ENCODE measurements at regions not wholly inside any gene's neighbourhood (a gene's known extent, or its start where the extent isn't known, plus 50 kb on each side); places are given as distances from the start of the nearest gene placed in this dataset.

DNA sequence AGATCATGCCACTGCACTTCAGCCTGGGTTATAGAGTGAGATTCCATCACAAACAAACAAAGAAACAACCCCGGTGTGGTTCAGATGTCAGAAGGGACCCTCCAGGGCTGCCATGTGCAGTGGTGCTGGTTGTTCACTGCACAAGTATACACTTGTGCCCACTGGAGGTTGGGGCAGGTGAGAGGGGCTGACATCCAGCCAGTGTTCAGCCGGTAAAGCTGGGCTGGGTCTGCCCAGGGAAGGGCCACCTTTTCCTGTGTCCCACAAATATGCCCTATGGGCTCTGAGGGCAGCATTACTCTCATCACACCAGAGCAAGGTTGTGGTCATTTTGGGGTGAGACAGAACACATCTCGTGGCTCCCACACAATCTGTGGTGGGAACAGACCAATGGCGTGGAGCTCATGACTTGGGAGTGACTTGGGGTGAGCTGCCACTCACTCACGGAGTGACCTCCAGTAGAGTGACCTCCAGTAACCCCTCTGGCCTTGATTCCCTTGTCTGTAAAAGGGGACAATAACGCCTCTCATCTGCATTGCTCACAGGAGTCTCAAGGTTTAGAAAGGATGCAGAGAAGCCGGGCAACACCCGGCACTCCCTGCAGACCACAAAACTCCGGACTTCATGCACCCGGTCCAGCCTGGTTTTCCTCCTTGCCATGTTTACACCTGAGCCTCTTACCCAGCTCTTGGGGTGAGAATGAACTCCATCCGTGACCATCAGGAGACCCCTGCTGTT lies 69.0 kb upstream of the VRK1 start:
- no peak for DNase-seq (ENCODE audit: low read depth)

DNA sequence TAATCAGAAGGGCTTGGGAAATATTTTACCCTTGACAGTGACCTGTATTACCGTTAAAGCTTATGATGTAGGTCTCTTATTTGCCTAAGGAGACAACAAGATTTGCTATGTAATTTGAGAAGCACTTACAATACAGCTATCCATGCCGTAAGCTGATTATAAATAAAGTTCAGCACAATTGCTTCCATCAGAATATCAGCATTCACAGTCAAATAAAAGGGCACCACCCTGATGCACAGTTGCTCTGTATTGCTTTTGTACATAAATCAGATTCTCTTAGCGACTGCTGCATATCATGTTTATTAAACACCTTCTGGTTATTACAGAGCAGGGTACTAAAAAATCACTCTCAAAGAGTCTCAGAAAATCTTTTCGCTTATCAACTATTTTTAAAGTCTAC lies 67.3 kb upstream of the VRK1 start:
- DNase-seq (ENCODE audit: low read depth), result no peak

DNA sequence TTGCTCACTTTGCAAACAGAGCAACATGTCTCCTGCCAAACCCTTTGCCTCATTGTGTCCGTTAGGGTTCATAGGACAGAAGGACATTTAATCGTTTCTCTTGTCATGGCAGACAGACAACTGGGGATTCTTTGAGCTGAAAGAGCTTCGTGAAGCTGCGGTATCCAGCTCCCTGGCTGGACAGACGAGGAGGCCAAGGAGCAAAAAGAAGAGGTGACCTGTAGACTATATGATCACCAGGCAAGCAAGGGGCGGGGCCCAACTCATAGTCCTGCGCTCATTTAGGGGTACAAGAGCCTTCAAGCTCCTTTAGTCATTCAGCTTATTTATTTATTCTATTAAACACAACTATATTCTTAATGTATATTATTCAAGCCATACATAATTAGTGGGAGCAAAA lies 66.8 kb upstream of the VRK1 start:
- DNase-seq (ENCODE audit: low read depth), result no peak

DNA sequence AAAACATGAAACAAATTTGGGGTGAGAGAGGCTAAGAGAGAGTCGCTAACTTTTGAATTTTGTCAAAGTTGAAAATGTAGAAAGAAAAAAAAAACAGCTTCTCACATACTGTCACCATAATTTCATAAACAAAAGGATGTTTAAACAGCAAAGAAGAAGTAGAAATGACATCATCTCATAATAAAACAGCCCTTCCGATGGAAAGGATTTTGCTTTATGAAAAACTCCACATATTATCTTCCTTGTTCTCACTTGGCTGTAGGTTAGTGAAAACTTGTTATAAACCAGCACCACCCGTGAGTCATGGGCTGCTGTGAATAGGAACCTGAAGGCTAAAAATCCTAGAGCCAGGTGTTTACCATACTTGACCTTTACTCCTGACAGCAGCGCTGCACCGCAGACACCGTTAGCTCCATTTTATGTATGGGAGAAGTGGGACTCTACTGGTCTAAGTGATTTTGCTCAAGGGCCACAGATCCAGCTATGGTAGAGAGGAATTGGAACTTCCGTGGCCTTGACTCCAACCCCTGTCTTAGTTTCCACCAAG lies 63.0 kb upstream of the VRK1 start:
- no peak for DNase-seq (ENCODE audit: low read depth)

DNA sequence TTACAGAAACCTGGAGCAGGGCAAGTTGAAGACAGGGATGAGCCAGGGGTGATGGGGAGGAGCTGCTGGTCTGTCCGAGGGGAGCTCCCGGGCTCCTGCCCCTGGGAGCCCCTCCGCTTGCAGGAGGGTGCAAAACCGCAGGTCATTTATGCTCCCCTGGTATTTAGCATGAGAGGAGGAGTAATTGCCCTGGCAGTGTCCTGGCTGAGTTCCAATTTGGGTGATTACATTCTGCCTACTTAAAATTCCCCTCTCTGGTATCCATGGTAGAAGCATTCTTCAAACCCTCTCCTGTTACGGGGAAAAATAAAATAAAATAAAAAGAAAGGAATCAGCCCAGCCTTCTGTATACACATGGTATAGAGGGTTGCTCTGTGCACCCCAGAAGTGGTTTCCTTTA lies 61.7 kb upstream of the VRK1 start:
- no peak for DNase-seq (ENCODE audit: low read depth)

DNA sequence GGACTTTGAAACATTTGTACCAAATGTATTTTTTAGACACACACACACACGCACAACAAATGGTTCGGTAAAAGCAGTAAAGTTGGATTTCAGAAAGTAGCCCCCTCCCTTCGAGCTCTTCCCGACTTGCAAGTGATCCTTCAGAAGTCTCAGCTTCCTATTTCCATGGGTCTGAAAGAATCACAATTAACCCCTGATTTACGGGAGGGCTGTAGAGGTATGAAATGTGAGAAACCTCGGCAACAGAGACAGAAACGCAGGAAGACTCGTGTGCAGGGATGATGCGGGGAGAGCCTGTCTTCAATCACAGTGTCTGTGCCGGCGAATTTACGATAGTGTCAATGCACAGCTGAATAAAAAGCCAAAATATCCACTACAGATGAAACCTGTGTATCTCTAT lies 60.7 kb upstream of the VRK1 start:
- DNase-seq (ENCODE audit: low read depth), result no peak

DNA sequence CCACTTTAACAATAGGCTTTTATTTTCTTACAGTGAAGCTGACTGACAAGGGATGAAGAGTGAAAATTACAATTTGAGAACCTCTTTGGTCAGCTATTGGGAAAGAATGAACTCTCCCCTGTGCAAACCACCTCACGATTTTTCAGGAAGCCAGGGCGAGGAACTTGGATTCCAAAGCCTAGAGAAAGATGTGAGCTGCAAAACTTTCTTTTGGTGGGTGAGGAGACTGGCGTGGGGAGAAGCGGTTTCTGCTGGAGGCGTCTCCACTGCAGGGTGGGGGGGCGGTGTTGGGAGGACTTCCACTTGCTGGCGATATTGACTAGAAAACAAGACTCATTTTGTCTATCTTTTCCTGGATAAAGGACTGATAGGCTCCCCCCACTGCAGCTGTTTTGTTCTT lies 59.3 kb upstream of the VRK1 start:
- DNase-seq (ENCODE audit: low read depth), result no peak

DNA sequence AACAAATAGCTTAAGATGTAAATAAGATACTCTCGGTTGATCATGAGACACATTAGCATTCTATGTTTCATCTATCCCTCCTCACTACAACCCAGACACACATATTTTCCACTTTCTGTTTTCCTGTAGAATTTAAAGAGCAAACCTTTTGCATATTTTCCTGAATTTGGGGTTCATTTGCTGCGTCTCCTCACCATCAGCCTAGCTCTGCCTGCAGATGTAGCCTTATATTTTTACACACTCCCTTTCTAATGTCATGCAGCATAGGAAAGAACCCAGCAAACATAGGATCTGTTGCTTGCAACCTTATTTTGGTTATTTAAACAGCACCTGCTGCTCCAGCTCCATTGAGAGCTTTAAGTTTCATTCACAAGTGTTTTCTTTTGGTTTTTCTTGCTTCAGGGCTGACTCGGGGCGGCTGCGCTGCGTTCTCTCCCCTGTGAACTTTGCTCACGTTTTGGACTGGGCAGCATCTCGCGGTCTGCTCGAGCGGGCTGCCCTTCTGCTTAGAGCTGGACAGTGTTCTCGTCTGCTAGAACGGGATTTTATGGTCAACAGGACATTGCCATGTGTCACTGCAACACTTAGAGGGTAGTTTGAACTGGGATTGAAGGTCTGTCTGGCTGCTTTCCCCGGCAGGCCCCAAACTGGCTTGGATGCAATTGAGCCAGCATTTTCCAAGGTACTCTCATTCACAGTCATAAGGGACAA lies 57.8 kb upstream of the VRK1 start:
- no peak for DNase-seq (ENCODE audit: low read depth)

DNA sequence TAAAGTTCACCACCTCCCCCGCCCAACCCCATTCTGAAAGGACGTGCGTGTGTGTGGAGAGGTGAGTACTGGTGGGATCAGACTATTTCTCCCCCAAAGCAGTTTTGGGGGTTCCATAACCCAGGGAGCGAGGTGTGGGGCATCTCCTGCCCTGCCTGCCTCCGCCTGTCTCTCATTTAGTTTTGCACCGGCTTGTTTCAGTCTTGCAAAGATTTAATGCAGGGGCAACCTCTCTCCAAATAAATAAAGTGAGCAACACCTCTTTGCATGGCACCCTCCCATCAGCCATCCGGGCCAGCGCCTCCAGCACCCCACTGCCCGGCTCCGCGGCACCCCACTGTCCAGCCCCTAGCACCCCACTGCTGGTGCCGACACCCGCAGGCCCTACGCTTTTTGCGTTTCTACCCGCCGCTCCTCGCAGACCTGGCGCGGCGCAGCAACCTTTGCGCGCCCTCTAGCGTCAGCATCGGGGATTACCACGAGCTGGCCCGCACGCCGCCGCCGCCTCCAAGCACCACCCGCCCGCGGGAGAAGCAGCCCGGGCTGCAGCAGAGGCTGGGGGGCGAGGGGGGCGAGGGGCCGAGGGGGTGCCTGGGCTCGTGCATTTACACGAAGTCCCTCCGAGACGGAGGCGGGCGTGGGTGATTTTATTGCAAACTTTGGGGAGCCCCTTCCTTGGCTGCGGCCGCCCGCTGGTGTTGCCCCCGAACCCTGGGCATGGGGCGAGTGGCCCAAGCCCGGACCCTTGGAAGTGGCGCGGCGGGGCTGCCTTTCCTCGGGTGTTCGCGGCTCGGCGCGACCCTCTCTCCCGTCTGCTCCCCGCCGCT lies 55.8 kb upstream of the VRK1 start:
- DNase-seq (ENCODE audit: low read depth), result peak; percentile 54

DNA sequence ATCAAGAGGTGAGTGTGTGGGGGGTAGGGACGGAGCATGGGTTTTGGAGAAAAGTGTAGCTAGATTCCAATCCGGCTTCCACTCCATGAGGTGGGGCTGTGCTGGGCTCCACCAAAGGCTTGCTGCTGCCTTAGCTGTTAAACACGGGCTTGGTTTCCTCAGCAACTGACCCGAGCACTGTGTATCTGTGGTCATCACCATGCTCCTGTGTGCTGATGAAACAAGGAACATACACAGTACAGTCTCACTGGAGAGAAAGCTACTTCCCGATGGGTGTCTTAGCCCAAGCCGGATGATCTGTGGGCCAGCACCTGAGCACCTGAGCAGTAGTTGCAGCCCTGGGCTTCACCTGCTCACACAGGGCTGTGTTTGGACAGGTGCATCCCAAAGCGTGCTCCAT lies 52.9 kb upstream of the VRK1 start:
- no peak for DNase-seq (ENCODE audit: low read depth)

DNA sequence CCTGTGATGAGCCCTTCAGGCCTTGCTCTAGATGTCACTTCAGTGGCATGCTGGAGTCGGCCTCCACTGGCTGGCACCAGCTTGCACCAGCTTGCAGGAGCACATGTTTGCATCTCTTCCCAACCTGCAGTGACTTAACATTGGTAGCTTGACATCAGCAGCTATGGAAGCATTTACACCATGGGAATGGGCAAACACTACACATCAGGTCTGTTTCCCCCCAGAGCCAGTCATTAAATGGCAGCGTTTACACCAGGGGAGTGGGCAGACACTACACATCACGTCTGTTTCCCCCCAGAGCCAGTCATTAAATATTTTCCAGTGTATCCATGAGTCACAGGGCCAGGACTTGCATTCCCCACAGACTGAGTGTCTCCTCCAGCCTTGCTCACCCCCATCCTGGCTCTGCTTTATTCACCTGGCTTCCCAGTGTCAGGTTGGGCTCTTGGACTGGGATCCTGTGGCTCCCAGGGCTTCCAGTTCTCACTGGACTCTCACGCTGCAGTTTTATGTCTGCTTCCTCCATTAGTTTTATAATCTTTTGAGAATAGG lies 51.6 kb upstream of the VRK1 start:
- no peak for DNase-seq (ENCODE audit: low read depth)

DNA sequence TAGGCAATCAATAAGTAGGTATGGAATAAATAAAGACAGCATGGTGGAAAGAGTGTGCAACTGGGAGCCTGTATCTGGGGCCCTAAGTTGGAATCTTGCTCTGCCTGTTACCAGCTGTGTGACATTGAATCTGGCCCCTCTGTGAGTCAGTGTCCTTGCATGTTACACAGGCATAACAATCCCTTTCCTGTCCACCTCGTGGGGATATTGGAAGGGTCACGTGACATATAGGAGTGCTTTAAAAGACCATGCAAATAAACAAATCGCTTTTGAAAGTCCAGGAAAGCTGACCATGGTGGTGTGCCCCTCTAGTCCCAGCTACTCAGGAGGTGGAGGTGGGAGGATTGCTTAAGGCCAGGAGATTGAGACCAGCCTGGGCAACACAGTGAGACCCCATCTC lies 51.1 kb upstream of the VRK1 start:
- no peak for DNase-seq (ENCODE audit: low read depth)

DNA sequence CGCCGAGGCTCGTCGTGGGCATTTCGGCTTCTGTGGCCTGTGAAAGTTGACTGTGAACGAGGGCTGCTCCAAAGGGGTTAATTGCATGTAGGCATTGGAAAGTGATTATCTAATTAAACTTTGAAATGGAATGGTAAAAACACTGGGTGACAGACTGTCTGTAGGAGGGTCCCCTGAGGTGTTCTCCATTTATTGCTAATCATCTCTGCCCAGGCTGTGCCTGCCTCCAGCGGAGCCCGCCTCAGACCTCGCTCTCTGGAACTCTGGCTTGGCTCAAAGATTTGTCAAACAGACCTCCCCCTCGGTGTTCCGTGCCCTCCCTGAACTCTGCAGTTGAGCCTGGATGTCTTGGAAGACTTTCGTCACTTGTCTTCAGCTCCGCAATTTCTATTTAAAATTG lies 50.2 kb upstream of the VRK1 start:
- no peak for DNase-seq (ENCODE audit: low read depth)

Data from T follicular helper cell (primary cell).